ENCODE measurements at regions not wholly inside any gene's neighbourhood (a gene's known extent, or its start where the extent isn't known, plus 50 kb on each side); places are given as distances from the start of the nearest gene placed in this dataset.

GRCh38 chr10:125392154-125392553, 231.8 kb upstream of the CTBP2 start:
- no peak for TF ChIP-seq POLR2A (IDR thresholded peaks at IDR 0.05; ENCODE audit: low read length)
- no peak for TF ChIP-seq GATA1 (IDR thresholded peaks at IDR 0.05; ENCODE audit: low read depth, low read length)

Measured in erythroblast (primary cell).